GM21717 (cell line): ENCODE measurements at regions not wholly inside any gene's neighbourhood (a gene's known extent, or its start where the extent isn't known, plus 50 kb on each side); places are given as distances from the start of the nearest gene placed in this dataset.
"Not testable (repeated sequence)": the region's sequence is repeated elsewhere in the genome, so short reads cannot be mapped to it uniquely, and the experiment has no call there.

Experiments
- ATAC-seq: cut with Tn5 transposase; IDR thresholded peaks from one replicate; pipeline ENCODE4 v1.9.1; 2021; ENCODE audit warnings: mild to moderate bottlenecking, moderate library complexity; ENCODE audit not compliant: unreplicated experiment

DNA sequence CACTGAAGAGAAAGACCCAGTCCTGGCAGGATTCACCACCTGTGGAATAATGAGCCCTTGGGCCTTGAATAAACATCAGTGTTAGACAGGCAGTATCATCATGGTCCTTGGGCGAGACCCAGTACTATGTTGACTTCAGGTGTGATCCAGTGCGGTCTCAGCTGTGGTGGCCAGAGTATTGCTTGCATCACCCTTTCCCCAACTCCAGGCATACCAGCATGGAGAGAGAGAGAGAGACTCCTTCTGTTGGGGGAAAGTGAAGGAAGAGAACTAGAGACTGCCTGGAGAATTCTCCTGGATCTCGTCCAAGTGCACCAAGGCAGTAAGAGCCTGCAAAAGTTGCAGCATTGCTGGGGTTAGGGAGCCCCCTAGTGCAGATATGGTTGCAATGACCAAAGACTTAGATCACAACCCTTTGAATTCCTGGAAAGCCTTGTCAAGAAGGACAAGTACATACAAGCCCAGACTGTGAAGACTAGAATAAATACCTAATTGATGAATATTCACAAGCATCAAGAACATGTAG, 61.1 kb upstream of the VAMP7 start:
- peak; percentile 69 for ATAC-seq

DNA sequence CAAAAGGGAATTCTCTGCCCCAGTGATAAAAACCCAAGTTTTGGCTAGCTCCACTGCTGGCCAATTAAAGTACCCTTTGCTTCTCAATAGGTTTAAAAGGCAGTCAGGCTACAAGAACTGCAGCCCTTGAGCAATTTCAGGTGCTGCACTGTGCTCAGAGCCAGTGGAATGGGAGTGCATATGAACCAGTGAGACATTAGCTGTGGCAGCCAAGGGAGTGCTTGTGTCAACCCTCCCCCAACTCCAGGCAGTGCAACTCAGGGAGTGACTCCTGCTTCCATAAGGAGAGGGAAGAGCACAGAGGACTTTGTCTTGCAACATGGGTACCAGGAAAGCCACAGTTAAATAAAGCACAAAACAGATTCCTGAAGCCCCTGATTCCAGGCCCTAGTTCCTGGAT, 61.6 kb upstream of the VAMP7 start:
- ATAC-seq = no peak

DNA sequence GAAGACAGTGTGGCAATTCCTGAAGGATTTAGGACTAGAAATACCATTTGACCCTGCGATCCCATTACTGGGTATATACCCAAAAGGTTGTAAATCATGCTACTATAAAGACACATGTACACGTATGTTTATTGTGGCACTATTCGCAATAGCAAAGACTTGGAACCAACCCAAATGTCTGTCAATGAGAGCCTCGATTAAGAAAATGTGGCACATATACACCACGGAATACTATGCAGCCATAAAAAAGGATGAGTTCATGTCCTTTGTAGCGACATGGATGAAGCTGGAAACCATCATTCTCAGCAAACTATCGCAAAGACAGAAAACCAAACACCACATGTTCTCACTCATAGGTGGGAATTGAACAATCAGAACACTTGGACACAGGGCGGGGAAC, 66.8 kb upstream of the VAMP7 start:
- ATAC-seq = not testable (repeated sequence)

DNA sequence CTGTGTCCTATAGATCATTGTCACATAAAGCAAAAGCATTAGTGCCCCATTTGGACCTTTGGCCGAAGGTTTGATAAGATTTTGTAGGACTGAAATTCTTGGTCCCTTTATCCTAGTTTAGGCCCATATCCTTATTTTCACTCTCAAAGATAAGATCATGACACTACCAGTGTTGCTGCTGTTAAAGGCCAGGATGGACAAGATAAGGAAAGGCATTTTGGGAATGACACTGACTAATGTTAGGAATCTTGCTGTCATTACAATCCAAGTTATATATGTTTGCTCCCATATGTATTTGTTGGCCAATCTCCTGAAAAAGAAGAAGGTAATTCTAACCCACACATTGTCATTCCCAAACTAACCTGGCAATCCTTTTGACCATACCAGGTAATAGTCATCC, 101.3 kb upstream of the VAMP7 start:
- no peak for ATAC-seq

DNA sequence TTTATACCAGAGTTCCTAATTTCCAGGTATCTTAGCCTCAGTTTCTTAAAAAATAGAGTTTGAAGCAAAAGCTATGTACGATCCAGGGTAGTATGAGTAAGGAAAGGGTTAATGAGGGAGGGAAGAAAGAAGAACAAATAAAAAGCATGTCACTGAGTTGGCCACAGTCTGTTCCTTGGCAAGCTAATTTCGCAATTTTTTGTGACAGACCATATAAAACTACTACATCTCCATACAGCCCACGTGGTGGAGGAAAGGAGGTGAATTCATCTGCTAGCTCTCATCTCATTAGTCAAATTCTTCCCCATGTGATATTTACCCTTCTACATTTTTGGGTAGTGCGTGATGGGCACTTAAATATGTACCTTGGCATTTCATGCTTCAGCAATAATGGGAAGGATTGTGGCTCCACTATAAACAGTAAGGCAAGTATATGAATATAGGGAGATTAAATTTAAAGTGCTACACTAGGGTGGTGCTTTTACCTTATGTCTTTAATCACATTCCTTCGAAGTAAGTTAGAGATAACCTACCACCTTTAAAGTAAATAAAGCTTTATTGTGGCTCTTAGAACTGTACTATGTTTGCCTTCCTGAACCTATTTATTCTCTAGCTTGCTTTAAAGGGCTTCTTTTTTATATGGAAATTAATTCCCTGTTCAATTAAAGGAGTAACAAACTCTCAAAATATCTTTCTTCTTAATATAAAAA, 102.1 kb upstream of the VAMP7 start:
- no peak for ATAC-seq

DNA sequence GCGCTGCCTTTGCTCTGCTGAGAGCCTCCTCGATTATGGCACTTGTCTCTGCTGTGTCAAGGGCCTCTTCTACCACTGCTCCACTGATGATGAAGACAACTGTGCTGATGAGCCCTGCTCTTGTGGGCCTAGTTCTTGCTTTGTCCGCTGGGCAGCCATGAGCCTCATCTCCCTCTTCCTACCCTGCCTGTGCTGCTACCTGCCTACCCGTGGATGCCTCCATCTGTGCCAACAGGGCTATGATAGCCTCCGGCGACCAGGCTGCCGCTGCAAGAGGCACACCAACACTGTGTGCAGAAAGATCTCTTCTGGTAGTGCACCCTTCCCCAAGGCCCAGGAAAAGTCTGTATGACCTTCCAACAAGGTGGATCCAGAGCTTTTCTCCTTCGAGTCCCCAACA, 106.8 kb upstream of the VAMP7 start:
- ATAC-seq = no peak

DNA sequence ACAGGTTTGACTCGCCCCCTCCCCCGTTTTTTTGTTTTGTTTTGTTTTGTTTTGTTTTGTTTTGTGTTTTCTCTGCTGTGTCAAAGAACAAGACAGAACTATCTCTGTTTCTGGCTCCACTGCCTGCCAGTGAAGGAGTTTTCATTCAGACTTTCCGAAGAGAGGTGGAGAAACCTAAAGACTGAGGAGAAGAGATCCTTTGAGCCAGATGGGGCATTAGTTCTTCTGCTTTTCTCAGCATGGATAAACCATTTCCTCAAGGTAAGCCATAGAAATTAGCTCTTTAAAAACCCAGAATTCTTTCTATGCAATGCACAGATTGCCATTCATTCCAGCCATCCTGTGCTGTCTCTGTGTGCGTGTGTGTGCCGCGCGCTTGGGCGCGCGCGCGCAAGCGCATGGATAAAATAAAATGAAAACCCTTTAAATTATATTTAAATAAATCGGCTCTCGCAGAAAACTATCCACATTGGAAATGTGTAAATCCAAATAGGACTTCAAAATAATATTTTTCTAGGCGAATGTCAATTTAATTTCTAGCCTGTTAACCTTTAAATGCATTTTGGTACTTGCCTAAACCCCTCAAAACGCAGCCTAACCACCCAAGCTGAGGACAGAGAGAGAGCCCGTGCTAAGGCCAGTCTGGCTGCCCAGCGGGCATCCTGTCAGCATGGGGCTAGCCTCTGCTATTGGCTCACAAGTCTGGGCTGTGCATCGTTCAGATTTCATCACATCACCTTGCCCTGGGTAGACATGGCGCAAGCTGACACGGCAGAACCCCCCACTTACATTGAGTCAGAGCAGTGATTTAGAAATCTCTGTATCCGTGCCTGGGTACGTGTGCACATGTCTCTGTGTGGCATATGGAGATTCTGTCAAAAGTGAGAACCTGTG, 113.0 kb upstream of the VAMP7 start:
- ATAC-seq = no peak

DNA sequence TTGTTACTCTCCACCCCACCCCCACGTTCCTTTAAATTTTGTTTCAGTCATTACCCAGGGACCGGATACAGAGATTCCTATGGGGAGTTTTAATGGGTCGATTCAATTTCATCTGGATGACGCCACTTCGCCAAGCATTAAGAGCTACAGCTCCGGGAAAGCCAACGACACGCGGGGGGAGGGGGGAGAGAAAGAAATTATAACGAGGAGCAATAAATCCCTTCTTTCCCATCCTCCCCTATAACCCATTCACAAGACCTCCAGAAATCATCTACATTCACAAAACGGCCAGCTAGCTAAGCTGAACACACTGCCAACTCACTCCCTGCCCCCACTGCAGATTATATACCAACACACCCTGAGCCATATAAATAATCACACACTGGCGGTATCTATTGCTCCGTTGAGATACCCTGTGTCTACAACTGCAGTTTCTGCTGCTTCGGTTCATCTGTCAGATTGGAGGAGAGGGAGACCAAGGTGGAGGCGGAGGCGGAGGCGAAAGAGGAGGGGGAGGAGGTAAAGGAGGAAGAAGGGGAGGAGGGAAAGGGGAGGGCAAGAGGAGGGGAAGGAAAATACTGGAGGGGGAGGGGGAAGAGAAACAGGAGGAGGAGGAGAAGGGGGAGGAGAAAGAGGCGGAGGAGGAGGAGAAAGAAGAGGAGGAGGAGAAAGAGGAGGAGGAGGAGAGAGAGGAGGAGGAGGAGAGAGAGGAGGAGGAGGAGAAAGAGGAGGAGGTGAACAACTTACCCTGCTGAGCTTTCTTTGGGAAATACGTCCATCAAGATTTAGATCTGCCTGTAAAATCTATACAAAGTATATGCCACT, 113.9 kb upstream of the VAMP7 start:
- no peak for ATAC-seq

DNA sequence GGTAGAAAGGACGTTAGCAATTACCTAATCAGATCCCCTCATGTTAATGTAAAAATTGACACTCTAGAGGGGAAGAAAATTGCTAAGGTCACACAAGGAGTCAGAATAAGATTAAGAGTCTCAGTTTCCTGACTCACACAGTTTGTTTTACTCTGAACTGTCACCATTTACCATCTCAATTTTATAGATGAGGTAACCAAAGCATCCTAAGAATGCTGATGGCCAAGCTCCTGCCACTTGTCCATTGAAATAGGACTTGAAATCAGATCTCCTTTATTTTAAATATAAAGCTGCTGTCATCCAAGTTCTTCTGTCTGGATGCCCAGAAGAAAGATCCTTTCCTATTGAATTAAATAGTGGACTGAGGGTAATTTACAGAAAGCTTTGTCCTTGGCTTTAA, 114.8 kb upstream of the VAMP7 start:
- ATAC-seq = no peak

DNA sequence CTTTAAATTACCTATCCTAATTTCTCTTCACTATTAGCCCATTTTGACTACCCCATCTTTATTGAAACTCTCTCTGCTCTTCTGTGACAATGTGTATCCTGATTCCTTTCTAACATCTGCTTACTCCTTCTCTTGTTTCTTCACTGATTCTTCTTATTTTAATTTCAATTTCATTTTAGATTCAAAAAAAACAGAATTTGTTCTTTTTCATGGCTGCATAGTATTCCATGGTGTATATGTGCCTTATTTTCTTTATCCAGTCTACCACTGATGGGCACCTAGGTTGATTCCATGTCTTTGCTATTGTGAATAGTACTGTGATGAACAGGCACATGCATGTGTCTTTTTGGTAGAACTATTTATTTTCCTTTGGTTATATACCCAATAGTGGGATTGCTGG, 120.0 kb upstream of the VAMP7 start:
- ATAC-seq = no peak

DNA sequence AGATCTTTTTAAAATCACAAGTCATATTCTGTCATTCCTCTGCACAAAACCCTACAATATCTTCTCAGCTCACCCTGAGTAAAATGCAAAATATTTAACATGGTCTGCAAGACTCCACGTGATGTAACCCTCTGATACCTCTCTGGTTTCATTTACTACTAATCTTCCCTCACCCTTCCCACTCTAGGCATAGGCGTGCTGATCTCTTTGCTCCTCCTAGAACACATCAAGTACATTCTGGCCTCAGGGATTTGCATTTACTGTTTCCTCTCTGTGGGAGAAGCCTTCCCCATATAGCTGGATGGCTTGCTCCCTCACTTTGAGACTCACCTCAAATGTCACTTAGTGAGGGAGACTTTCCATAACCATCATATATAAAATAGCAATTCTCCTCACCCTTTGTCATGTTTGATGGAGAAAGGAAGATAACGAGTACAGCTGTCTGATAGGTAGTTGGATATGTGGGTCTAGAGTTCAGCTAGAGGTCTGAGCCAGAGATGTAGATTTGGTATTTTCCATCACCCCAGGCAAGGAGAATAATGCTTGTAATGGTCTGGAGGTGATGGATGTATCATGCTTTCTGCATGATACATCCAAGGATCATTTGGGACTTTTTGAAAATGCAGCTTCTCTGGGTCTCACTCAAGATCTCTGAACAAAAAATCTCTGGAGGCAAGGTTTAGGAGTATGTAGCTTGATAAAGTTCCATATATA, 123.9 kb upstream of the VAMP7 start:
- ATAC-seq = no peak

DNA sequence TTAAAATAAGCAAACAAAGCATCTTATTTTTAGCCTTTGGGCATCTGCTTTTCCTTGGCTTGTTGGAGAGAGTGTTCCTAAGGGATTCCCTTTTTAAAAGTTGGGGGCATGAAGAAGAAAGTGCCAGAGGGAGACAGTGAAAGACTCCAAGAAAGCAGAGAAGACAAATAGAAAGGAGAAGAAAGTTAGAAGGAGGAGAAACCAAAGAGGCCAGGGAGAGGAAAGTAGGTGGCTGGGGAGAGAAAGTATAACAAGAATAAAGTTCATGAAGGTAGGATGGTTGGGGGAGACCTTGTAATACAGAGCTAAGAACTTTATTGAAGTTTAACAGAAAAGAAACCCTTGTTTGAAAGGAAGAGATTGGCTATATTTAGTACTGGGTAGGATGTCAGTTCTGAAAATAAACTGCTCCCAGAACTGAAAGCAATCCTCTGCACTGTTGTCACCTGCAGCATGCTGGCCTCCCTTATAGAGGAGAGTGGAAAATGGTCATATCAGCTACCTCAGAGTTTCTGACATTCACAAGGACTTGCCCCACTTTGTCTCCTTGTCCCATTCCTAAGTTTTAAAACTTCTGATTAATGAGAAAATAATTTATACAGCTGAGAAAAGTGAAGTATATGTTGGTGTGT, 125.3 kb upstream of the VAMP7 start:
- no peak for ATAC-seq

DNA sequence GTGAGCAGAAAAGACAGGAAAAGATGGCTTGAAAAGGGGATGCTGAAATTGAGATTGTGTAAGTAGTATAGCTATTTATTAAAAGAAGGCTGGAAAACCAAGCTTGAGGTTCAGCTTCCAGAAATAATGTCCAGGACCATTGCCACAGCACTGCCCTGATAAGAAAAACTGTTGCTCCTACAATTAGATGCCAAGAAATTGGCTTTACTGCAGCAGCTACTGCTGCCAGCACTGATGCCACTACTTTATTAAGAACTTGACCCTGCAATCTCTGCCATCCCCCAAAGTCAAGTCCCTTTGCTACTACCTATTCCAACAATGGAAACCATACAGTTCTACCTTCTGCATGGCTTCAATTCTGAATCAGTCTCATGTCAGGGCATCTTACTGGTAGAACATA, 130.0 kb upstream of the VAMP7 start:
- ATAC-seq = no peak

DNA sequence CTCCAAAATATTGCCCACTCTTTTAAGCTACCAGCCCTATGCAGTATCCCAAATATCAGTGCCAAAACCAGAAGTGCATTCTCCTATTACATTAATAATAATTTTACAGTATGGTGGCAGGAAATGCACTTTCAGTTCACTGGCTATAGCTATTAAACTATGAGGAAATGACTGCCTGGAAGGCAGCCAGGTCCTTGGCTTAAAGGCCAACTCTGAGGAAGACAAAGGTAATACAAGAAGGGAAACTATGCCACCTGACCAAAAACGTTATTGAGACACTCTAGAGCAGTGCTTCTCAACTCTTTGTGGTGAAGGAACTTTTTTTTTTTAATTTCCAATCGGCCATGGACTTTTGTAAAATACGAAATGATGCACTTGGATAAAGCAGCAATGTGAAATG, 133.6 kb upstream of the VAMP7 start:
- ATAC-seq = no peak

DNA sequence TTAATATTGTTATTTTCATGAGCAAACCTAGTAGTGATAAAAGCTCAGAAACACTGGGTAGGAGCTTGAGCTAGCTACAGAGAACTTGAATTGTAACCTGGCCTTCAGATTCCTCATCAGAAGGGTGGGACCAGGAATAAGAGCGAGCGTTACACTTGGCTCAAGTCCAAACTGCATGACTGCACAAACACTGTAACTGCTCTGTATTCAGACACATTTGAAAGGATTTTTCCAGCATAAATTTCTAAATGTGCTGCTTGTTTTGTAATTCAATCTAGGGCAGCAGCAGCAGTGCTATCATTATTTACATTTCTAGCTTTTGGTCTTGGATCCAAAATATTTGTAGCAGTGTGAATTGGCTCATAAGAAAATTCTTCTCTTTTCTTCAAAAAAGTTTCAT, 133.0 kb upstream of the TMLHE start:
- no peak for ATAC-seq

DNA sequence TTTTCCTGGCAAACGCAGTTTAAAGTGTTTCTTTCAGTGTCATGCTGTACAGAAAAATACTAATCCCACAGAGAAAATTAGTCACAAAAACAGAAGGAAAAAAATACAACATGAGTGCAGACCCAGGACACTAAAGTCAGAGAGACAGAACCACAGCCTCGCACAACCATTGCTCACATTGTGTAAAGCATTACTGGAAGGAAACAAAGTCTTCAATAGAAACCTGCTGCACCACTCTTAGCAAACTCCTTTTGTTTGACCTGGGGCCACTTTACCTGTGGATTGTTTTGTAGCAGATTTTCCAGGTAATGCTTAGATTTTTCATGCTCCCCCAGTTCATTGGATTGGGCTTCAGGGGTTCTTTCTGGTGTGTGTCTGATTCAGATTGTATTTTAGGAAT, 131.8 kb upstream of the TMLHE start:
- no peak for ATAC-seq

DNA sequence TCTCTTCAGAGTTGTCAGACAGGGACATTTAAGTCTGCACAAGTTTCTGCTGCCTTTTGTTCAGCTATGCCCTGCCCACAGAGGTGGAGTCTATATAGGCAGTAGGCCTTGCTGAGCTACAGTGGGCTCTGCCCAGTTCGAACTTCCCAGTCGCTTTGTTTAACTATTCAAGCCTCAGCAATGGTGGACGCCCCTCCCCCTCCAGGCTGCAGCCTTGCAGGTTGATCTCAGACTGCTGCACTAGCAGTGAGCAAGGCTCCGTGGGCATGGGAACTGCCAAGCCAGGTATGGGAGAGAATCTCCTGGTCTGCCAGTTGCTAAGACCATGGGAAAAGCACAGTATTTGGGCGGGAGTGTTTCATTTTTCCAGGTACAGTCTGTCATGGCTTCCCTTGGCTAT, 115.6 kb upstream of the TMLHE start:
- ATAC-seq = not testable (repeated sequence)

DNA sequence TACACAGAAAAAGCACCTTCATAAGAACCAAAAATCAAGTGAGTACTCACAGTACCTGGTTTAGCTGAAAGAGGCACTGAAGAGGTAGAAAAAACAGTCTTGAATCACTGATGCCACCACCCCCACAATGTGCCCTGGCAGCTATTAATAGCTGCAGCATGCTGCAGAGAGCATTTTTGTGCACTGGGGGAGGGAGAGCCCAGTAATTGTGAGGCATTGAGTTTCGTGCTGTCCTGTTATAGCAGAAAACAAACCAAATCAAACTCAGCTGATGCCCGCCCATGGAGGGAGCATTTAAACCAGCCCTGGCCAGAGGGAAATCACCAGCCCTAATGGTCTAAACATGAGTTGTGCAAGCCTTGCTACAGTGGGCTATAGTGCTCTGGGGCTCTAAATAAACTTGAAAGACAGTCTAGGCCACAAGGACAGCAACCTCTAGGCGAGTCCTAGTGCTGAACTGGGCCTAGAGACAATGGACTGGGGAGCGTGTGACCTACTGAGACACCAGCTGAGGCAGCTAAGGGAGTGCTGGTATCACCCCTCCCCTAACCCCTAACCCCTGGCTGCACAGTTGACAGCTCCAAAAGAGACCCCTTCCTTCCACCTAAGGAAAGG, 106.3 kb upstream of the TMLHE start:
- ATAC-seq = no peak

DNA sequence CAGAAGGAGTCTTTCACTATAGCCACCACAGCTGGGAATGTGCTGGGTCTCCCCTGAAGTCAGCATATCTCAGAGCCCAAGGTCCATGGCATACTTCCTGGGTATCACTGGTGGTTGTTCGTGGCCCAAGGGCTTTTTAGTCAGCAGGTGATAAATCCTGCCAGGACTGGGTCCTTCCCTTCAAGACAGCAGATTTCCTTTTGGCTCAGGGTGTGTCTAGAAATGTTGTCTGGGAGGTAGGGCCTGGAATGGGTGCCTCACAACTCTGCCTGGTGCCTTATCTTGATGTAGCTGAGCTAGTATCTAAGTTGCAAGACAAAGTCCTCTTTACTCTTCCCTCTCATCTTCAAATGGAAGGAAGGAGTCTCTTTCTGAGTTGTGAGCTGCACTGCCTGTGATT, 102.4 kb upstream of the TMLHE start:
- ATAC-seq = no peak

DNA sequence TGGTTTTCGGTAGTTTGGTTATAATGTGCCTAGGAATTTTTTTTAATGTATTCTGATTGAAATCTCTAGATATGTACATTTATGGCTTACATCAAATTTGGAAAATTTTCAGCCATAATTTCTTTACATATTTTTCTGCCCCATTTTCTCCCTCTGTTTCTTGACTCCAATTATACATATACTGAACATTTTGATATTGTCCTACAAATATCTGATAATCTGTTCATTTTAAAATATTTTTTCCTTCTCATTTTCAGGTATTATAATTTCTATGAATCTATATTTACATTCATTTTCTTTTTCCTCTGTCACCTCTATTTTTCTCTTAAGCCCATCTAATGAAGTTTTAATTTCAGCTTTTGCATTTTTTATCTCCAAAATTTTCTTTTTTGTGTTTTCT, 82.7 kb upstream of the TMLHE start:
- ATAC-seq = no peak
